ENCODE measurements at regions not wholly inside any gene's neighbourhood (a gene's known extent, or its start where the extent isn't known, plus 50 kb on each side); places are given as distances from the start of the nearest gene placed in this dataset.

- FAIRE-seq (no peak), DNase-seq (ENCODE audit: low read depth) (no peak)
- H3K4me3 ChIP-seq (ENCODE audit: low read depth, low read length), result no peak overlapping the region
Observed at GRCh38 chr15:94731286-94731685, 499.9 kb downstream of the MCTP2 start.

DNA sequence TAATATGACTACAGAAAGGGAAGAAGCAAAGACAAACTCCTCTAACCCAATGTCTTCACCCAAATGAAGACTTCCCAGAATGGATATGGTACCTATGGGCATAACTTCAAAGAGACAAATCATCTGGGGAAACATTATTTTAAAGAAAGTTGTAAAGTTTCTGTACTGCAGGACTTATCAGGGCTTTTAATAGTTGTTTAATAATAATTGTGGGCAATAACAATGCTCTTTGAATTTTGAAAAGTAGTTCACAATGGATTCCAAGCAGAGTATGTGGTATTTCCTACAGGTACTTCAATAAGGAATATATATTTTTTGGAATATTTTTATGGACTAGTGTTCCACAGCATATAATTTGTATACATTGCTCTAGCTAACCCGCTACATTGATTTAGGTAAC is 503.1 kb downstream of the MCTP2 start:
- no peaks in the 10 kb centered on the region for H3K36me3 ChIP-seq (ENCODE audit: control insufficient read depth, insufficient read depth, low read length)
- no peak overlapping the region for H3K4me3 ChIP-seq (ENCODE audit: low read depth, low read length)
- TF ChIP-seq, protein P1, sequence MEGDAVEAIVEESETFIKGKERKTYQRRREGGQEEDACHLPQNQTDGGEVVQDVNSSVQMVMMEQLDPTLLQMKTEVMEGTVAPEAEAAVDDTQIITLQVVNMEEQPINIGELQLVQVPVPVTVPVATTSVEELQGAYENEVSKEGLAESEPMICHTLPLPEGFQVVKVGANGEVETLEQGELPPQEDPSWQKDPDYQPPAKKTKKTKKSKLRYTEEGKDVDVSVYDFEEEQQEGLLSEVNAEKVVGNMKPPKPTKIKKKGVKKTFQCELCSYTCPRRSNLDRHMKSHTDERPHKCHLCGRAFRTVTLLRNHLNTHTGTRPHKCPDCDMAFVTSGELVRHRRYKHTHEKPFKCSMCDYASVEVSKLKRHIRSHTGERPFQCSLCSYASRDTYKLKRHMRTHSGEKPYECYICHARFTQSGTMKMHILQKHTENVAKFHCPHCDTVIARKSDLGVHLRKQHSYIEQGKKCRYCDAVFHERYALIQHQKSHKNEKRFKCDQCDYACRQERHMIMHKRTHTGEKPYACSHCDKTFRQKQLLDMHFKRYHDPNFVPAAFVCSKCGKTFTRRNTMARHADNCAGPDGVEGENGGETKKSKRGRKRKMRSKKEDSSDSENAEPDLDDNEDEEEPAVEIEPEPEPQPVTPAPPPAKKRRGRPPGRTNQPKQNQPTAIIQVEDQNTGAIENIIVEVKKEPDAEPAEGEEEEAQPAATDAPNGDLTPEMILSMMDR (IDR thresholded peaks at IDR 0.05; ENCODE audit: insufficient read depth, low read length, severe bottlenecking), result no peak
- DNase-seq (ENCODE audit: low read depth) (no peak), FAIRE-seq (no peak)
- no peaks in the 10 kb centered on the region for H3K27me3 ChIP-seq (ENCODE audit: control insufficient read depth, insufficient read depth, low read length)

More at GRCh38 chr15:94731286-94731685, 499.9 kb downstream of the MCTP2 start:
- Histone ChIP-seq H3K36me3 (ENCODE audit: control insufficient read depth, insufficient read depth, low read length) (no peaks in the 10 kb centered on the region), H3K27me3 (ENCODE audit: control insufficient read depth, insufficient read depth, low read length) (peaks cover 2% of the 10 kb centered on the region)
- TF ChIP-seq, protein P1 (IDR thresholded peaks at IDR 0.05; ENCODE audit: insufficient read depth, low read length, severe bottlenecking), result no peak

GRCh38 chr15:94736236-94736635 is 504.9 kb downstream of the MCTP2 start:
- DNase-seq (ENCODE audit: low read depth) (no peak), FAIRE-seq (no peak)
- Histone ChIP-seq H3K27me3 (ENCODE audit: control insufficient read depth, insufficient read depth, low read length) (no peaks in the 10 kb centered on the region), H3K36me3 (ENCODE audit: control insufficient read depth, insufficient read depth, low read length) (no peaks in the 10 kb centered on the region), H3K4me3 (ENCODE audit: low read depth, low read length) (no peak overlapping the region)
- TF ChIP-seq, protein P1 (IDR thresholded peaks at IDR 0.05; ENCODE audit: insufficient read depth, low read length, severe bottlenecking), result no peak

GRCh38 chr15:94739639-94740038 is 508.3 kb downstream of the MCTP2 start:
- H3K36me3 ChIP-seq (ENCODE audit: control insufficient read depth, insufficient read depth, low read length), result no peaks in the 10 kb centered on the region
- DNase-seq (ENCODE audit: low read depth) (no peak), FAIRE-seq (no peak)
- H3K4me3 ChIP-seq (ENCODE audit: low read depth, low read length), result no peak overlapping the region
- H3K27me3 ChIP-seq (ENCODE audit: control insufficient read depth, insufficient read depth, low read length), result no peaks in the 10 kb centered on the region
- TF ChIP-seq, protein P1 (IDR thresholded peaks at IDR 0.05; ENCODE audit: insufficient read depth, low read length, severe bottlenecking), result no peak

DNA sequence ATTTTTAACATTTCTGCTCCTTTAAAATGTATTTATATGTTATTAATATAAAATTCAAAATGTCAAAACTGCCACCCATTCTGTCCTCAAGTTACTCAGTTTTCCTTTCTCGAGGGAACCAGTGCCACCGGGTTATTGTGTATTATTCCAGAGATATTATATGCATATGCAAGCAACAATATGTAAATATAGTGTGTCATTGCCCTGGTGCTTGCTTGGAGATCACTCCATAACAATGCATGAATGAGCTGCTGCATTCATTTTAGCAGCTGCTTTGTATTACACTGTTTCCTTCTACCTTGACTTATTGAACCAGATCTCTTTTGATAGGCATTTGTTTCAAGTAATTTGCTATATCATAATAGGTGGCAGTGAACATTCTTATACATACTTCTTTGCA is 509.1 kb downstream of the MCTP2 start:
- Histone ChIP-seq H3K27me3 (ENCODE audit: control insufficient read depth, insufficient read depth, low read length) (no peaks in the 10 kb centered on the region), H3K36me3 (ENCODE audit: control insufficient read depth, insufficient read depth, low read length) (no peaks in the 10 kb centered on the region), H3K4me3 (ENCODE audit: low read depth, low read length) (no peak overlapping the region)
- DNase-seq (ENCODE audit: low read depth), result no peak
- TF ChIP-seq, protein P1 (IDR thresholded peaks at IDR 0.05; ENCODE audit: insufficient read depth, low read length, severe bottlenecking), result no peak
- FAIRE-seq, result no peak

DNA sequence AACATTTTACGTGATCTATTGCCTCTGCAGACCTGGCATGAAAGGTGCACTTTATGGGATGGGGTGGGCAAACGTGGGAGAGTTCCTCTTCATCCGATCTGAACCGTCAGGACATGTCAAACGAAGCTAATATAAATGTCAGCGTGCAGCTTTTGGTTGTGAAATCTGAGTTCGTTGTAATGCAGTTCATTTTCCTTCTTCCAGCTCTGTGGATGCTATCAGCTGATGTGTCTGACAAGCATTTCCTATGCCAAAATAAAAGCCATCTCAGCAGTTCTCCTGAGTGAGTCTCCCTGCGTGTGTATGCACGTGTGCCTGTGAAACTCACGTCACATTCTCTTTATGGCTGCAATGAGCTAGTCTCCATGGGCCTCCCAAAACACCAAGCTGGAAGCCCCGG is 512.3 kb downstream of the MCTP2 start:
- DNase-seq (ENCODE audit: low read depth) (peak; percentile 72), FAIRE-seq (peak; percentile 13)
- Histone ChIP-seq H3K4me3 (ENCODE audit: low read depth, low read length) (no peak overlapping the region), H3K27me3 (ENCODE audit: control insufficient read depth, insufficient read depth, low read length) (no peaks in the 10 kb centered on the region), H3K36me3 (ENCODE audit: control insufficient read depth, insufficient read depth, low read length) (no peaks in the 10 kb centered on the region)
- TF ChIP-seq, protein P1 (IDR thresholded peaks at IDR 0.05; ENCODE audit: insufficient read depth, low read length, severe bottlenecking), result no peak
